Cerebellar nuclear complex (tissue), 1 donor: ENCODE measurements at regions not wholly inside any gene's neighbourhood (a gene's known extent, or its start where the extent isn't known, plus 50 kb on each side); places are given as distances from the start of the nearest gene placed in this dataset.
"Not testable (repeated sequence)": the region's sequence is repeated elsewhere in the genome, so short reads cannot be mapped to it uniquely, and the experiment has no call there.

Experiments used
- DNase-seq, 2 experiments: peaks; one replicate each; lab custom pipeline; 2025; lab: John Stamatoyannopoulos, UW

DNA sequence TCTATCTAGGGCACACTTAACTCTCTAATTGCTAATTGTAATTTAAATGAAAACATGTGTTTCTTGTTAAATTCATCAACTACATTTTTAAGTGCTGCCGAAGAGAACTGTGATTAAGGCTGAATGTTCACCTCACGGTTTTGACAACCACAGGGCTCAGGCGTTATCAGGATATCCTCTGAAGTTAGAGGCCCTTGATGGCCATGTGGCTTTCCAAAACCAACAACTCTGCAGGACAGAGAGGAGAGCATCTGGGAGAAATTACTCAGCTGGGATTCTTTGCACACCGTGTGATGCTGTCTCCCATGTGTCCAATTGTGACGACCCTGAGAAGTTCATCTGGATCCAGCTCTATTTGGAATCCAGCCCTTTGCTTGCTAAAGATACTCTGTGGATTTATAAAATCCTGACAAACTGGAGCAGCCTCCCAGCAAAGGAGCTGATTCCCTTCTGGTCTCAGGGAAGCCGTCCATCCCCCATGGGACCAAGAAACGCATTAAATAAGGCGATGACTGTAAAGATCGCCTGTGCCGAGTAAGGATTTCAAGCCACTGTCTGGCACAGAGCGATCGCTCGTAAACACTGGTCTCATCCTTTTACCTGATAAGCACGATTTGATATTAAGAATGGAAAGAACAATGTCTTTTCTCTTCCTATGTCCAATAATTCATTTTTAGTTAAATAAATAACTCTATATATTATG is 401.1 kb downstream of the CD83 start:
- no peak for DNase-seq

DNA sequence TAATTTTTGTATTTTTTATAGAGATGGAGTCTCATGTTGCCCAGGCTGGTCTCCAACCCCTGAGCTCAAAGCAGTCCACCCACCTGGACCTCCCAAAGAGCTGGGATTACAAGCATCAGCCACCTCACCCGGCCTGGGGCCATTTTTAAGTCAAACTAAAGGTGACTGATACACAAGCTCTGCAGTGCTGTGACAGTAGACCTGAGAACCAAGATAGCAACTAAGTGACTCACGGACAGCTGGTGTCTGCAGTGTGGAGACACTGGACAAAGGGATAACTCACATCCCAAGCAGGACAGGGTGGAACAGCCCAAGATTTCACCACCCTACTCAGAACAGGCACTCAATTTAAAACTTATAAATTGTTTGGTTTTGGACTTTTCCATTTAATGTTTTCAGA is 402.5 kb downstream of the CD83 start:
- DNase-seq, result no peak

DNA sequence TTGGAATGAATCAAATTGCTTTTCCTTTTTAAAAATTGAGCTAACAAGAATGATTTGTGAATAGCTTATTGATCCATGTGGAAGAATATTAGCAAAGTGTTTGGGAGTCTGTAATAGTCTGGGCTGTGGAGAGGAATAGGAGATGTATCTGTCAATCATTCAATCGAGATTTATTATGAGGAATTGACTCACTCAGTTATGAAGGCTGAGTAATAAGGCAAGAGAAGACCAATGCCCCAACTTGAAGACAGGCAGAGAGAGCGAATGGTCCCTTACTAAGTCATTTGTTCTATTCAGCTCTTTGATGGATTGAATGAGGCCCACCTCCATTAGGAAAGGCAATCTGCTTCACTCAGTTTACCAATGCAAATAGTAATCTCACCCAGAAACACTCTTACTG is 403.0 kb downstream of the CD83 start:
- no peak for DNase-seq

DNA sequence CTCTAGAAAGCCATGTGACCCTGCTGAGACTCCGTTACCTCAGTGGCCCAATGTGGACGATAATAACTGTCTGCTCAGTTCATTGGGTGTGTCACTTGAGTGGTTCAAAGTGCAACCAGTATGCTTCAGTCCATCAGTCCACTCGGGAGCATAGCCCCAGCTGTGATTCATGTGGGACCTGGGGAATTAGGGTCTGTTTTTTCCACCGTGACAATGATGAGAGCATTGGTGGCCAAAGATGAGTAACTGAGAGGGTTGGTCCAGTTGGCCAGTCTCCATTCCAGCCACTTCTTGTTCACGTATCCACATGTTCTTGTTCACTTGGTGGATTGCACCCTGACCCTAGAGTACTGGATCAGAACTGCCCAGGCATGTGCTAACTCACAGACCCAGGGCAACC is 403.6 kb downstream of the CD83 start:
- DNase-seq, result no peak

DNA sequence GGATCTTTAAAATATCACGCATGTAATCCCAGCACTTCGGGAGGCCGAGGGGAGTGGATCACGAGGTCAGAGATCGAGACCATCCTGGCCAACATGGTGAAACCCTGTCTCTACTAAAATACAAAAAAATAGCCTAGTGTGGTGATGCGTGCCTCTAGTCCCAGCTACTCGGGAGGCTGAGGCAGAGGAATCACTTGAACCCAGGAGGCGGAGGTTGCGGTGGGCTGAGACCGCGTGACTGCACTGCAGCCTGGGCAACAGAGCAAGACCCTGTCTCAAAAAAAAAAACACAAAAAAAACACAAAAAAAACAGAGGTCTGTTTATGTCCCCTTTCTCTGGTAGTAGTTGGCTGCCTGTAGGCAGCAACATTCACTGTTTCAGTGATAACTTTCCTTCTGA is 404.3 kb downstream of the CD83 start:
- not testable (repeated sequence) for DNase-seq

DNA sequence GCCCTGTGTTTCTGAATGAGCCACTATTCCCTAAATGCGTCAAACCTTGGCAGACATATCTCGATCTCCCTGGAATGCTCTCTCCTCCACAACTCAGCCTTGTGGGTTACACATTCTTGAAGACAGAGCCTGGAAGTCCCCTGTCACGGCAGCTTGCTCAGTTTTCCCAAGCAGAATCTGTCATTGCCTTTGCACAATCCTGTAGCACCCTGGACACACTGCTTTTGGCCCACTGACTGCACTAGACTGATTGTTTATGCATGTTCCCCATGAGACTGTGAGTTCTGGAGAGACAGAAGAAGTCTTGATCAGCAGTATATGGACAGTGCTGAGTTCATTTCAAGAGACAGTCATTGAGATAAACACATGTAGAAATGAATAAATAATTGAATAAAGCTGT is 406.7 kb downstream of the CD83 start:
- no peak for DNase-seq

DNA sequence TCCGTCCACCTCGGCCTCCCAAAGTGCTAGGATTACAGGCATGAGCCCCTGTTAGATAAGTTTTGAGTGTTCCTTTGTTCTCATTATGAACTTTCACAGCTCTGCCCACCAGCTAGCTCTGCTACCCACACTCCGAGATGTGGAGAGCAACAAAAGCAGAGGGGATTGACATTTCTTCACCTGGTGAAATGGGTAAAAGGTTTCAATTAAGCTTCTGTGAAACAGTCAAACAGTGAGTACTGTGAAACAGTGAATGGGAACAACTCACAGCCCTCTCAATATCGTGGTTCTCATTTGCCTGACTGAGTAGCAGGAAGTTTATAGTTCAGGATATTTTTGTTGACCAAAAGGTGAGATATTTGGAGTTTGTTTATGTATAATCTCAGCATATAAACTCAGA is 412.8 kb downstream of the CD83 start:
- DNase-seq, result no peak

DNA sequence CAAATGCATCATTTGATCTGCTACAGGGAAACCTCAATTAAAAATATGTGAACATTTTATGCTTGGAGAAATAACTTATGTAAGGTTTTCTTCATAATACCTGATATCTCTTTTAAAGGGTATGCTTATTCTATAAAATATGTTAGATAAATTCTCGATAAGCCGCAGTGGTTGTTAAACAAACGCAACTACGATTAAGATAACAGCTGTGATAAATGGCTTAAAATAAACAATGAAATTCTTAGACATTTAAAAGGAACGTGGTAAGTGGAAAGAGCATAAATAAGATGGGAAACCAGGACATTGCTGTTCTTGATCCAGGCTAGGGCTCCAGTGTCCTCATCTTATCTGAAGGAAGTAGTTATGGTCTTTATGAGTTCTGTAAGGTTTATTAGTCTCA is 415.9 kb downstream of the CD83 start:
- no peak for DNase-seq

DNA sequence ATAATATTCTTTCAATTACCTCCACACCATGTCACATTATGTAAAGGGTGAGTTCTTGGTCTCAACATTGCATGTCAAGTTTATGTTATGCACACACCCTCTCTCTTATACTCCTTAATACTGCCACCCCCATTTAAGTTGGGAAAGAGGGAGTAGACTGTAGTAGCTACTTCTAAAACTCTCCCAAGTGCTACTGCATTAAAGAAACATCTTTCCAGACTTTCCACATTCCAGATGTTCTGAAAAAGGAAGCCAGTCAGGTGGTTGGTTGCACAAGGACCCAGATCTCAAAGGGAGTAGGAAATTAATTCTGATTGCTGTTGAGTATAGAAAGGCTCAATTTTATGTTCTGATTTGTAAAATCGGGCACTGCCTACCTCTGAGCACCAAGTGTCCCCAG is 419.5 kb downstream of the CD83 start:
- no peak for DNase-seq

DNA sequence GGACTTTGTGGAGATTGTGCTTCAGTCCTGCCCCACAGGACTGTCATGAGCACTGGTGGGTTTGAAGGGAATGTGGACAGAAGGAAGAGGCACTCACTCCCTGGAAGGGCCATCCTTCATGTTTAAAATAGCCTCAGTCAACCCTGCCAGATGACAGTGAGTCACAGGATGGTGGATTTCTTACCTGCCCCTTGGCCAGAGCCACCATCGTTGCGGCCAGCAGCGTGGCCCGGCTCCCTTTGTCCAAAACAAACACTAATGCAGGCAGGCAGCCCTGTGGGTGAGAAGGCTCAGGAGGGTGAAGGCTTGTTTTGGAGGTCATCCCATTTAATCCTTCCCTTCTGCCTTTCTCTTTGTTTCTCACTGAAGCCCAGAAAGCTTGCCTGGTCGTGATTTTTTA is 422.7 kb downstream of the CD83 start:
- peak; percentile 47 to 94 for DNase-seq

DNA sequence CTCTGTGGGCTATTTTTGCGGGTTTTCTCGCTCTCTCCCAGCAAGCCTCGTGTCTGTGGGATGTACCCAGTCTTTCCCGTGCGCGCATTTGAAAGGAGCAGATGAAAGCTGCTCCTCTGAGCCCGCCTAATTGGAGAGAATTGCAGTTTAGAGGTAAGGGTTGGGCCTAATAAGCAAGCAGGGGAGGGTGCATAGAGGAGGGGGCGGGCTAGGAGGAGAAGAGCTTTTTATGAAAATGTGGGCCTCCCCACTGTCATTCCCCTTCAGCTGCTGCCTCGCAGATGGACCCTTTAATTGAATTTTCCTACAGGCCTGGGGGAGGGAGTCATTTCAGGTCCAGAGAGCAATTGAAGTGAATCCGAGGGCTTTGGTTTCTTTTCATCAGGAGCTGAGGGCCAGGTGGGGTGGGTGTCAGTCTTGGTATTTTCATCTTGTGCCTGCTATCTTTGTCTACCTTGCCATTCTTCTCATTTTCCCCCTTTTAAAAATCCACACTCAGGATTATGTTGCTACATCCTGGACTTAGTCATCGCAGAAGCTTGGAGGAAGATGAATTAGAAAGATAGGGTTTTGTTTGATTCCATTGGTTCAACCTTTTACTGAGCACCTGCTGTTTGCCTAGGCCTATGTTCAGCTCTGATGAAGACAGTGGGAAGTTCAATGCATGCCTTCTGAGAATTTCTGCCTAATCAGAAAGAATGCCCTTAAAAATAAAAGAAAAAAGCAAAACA is 423.4 kb downstream of the CD83 start:
- DNase-seq, result no peak

DNA sequence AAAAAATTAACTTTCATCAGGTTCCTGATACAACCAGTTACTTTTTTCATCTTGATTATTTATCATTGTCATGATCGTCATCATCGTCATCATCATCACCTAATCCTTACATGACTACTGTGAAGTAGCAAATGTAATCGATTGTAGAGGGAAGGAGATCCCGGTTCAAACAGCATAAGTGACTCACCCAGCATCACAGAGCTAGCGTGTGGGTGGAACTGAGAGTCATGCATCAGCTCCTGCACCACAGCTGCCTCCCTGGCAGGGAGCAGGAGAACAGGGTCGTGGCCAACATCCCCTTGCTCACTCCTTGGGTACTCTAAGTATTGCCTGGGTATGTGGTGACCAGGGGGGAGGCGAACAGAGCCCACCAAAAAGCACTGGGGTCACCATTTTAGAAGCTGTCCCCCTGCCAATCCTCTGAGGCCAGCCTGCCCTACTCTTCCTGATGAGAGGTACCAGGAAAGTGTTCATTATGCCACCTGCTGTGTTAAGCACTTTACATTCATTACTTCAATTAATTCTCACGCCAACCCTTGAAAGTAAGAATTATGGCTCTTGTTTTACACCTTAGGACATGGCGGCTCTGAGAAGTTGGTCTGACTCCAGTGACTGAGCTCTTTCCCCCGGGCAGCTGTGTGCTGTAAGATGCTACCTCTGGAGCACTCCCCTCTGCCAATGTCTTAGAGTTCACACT is 425.2 kb downstream of the CD83 start:
- DNase-seq, result no peak

DNA sequence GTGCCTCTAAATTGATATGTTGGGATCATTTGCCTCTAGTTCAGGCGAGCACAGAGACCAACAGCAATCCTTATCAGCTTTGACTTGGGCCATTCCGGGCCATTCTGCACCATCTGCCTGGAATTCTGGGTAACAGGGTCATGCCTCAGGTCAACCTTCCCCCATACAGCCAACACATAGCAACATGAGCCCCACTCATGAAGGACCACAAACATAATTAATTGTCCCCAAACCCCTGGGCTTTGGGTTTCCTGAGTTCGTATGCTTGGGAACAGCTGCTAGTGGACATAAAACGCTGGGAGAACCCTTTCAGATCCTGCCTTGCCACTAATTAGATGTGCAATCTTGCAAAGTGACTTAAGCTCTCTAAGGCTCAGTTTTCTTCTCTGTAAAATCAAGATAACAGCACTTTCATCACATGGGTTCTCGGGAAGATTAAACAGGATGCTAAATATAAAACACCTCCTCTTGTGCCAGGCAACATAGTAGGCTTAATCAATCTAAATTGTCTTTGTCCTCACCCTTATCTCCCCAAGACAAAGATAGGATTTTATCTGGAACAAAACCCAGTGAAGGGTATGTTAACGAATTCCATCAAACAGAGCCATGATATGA is 426.5 kb downstream of the CD83 start:
- DNase-seq, result no peak

DNA sequence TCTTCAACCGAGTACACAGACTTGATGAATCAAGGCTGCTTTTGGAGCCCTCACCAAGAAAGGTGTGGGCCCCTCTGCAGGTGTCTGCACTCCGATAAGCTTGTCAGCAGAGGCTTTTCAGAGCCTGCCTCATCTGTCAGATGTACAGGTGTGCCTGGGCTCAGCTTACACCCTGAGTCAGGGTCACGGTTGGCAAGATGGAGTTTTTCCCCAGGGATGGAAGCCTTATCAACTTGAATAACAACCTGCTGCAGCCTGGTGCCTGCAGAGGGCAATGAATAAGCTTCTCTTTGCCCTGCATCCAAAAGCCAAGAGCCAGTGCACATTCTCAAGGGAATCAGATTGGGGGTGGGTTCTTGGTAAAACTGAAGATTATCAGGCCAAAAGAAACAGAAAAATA is 427.1 kb downstream of the CD83 start:
- no peak for DNase-seq

DNA sequence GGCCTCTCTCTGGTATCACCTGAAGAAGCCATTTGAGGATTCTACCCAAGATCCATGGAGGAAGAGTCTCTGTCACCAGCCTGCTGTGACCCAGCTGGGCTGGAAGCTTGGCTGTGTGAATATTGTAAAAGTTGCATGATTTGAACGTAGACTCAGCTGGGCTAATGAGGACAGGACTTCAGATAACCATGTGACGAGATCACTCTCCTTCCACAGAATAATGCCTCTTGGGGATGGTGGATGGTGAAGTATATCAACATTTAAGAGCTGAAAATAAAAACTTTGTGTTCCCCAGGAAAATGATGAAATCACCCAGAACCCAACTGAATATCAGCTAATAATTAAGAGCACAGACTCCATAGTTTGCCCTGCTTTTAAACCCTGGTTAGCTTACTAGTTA is 427.9 kb downstream of the CD83 start:
- no peak for DNase-seq

DNA sequence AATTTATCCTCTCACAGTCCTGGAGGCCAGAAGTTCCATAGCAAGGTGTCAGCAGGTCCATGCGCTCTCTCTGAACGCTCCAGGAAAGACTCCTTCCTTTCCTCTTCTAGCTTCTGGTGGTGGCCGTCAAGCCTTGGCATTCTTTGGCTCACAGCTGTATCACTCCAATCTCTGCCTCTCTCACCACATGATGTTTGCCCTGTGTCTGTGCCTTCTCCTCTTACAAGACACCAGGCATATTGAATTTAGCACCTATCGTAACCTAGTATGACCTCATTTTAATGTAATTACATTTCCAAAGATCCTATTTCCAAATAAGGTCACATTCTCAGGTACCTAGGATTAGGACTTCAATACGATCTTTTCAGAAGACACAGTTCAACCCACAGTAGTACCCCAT is 428.5 kb downstream of the CD83 start:
- no peak for DNase-seq

DNA sequence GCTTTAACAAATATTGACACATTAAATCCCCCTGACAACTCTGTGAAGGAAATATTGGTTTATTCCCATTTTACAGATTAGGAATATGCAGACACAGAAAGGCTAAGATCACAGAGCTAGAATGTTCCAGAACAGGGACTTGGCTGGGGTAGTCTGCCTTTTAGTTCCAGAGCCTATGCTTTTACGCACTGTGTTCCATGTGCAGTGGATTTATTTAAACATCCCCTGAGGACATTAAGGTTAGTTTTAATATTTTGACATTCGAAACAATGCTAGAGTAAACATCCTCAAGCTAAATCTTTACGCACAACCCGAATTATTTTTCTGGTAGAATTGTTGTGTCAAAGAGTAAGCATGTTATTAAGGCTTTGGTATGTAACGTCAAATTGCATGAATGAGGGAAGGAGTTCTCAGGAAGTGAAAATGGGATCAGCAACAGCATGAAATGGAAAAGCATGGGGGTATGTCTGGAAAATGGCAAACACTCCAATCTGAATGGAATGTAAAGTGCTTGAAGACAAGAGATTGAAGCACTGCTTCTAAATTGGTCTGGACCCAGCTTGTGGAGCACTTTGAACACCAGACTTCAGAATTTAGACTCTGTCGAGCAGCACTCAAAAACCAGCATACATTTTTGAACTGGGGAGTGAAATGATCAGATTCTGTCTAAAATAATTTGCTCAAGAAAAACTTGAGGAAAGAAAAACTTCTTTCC is 429.9 kb downstream of the CD83 start:
- no peak for DNase-seq

DNA sequence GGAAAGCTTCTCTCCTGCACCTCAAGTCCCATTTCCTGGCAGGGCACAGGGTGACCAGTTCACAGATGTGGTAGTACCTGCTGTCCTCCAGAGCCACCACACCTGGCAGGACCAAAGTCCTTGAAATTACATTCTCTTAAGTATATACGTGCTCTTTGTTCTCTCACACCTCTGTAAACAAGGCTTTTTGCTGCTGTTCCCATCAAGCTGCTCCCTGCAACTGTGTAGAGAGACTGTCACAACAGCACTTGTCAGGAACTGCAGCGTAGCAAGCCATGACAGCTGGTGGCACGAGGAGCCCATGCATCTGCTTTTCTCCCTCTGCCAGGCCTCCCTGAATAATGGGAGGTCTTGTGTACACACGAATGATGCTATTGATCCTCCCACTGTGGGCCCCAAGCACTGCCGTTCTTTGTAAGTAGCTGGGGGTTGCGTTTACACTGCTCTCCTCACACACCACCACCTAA is 431.8 kb downstream of the CD83 start:
- no peak for DNase-seq

DNA sequence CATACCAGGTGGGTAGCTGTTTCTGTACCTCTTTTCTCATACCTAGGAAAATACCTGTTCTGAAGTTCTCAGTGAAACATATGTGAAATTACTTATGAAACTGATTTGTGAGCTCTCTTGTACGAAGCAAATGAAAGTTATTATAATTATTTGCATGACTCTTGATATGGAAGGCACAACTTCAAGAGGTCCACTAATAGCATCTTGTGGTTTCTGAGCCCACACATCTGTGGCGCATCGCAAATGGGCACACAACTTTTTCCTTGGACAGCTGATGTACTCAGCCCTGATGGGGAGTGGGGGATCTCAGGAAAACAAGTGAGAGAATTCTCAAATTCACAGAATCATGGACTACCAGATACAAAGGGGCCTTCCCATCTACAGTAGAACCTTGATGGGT is 432.3 kb downstream of the CD83 start:
- DNase-seq, result no peak

DNA sequence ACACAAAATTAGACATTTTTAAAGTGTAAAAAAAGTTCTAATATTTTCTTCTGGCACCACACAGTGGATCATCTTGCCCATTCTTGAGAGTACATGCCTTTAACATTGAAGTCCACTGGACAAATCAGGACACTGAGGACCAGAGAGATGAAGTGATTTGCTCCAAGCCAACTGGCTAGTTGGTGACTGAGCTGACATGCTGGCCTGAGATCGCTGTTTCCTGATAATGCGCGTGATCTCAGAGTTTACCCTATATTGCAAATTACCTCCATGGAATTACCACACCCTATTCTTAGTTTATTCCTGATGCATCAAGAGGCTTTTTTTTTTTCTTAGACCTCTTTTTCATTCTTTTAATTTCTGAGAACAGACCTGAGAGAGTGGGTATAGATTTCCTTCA is 432.8 kb downstream of the CD83 start:
- DNase-seq, result no peak

DNA sequence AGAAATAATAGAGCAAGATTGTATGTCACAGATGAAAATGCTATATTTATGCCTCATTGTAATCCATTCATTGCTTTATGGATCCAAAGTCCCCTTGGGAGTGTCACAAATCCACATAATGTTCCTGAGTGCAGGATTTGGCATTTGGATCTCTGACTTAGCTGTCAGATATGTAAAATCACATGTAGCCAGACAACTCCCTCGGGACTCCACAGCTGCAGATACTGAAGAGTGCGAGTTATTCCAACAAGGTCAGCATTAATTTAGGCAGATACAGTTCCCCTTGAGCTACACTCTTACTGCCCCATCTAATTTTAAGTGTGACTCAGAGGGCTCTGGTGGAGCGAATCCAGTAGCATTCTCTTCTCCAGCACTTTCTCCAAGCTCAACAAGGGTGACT is 433.2 kb downstream of the CD83 start:
- no peak for DNase-seq

DNA sequence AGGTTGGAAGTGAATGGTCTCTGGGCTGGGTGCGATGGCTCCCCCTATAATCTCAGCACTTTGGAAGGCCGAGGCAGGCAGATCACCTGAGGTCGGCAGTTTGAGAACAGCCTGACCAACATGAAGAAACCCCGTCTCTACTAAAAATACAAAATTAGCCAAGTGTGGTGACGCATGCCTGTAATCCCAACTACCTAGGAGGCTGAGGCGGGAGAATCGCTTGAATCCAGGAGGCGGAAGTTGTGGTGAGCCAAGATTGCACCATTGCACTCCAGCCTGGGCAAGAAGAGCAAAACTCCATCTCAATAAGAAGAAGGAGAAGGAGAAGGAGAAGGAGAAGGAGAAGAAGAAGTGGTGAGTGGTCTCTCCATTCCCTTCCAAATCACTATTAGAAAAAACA is 434.0 kb downstream of the CD83 start:
- not testable (repeated sequence) for DNase-seq
